NCI-H2107 treated with DMSO at 0.1 percent for 48 hours (cell line): ENCODE measurements at regions not wholly inside any gene's neighbourhood (a gene's known extent, or its start where the extent isn't known, plus 50 kb on each side); places are given as distances from the start of the nearest gene placed in this dataset.
"Not testable (repeated sequence)": the region's sequence is repeated elsewhere in the genome, so short reads cannot be mapped to it uniquely, and the experiment has no call there.

Experiments used
- DNase-seq: peaks from one replicate; lab custom pipeline; 2025; ENCODE audit not compliant: unreplicated experiment; lab: John Stamatoyannopoulos, UW

- DNase-seq = not testable (repeated sequence)
These were observed 543.3 kb downstream of the PRIM2 start for GRCh38 chr6:57860481-57861315.

- DNase-seq = not testable (repeated sequence)
These were observed 552.7 kb downstream of the PRIM2 start for GRCh38 chr6:57870083-57870482.

- not testable (repeated sequence) for DNase-seq
These were observed 556.0 kb downstream of the PRIM2 start for GRCh38 chr6:57873424-57873823.

GRCh38 chr6:57876659-57877058, 559.2 kb downstream of the PRIM2 start:
- not testable (repeated sequence) for DNase-seq

- not testable (repeated sequence) for DNase-seq
These were observed 560.3 kb downstream of the PRIM2 start for GRCh38 chr6:57877729-57878128.

GRCh38 chr6:57878792-57879191, 561.4 kb downstream of the PRIM2 start:
- DNase-seq = not testable (repeated sequence)

GRCh38 chr6:57898850-57899249, 581.4 kb downstream of the PRIM2 start:
- DNase-seq = not testable (repeated sequence)

GRCh38 chr6:57900687-57901399, 583.4 kb downstream of the PRIM2 start:
- DNase-seq = not testable (repeated sequence)

- DNase-seq = not testable (repeated sequence)
These were observed 584.0 kb downstream of the PRIM2 start for GRCh38 chr6:57901445-57901844.

GRCh38 chr6:57904356-57904755, 586.9 kb downstream of the PRIM2 start:
- not testable (repeated sequence) for DNase-seq

- not testable (repeated sequence) for DNase-seq
These were observed 597.9 kb downstream of the PRIM2 start for GRCh38 chr6:57915300-57915699.

GRCh38 chr6:57942966-57943365, 625.5 kb downstream of the PRIM2 start:
- DNase-seq = not testable (repeated sequence)

GRCh38 chr6:57946084-57946768, 628.8 kb downstream of the PRIM2 start:
- not testable (repeated sequence) for DNase-seq

- DNase-seq = not testable (repeated sequence)
These were observed 629.3 kb downstream of the PRIM2 start for GRCh38 chr6:57946769-57947091.

- DNase-seq = not testable (repeated sequence)
These were observed 631.1 kb downstream of the PRIM2 start for GRCh38 chr6:57948481-57948880.

GRCh38 chr6:57950430-57950829, 633.0 kb downstream of the PRIM2 start:
- not testable (repeated sequence) for DNase-seq

GRCh38 chr6:57966757-57967156, 649.3 kb downstream of the PRIM2 start:
- not testable (repeated sequence) for DNase-seq

GRCh38 chr6:57971956-57972355, 654.5 kb downstream of the PRIM2 start:
- DNase-seq = not testable (repeated sequence)

- no peak for DNase-seq
These were observed 657.2 kb downstream of the PRIM2 start for GRCh38 chr6:57974653-57975052.

GRCh38 chr6:57975127-57975526, 657.7 kb downstream of the PRIM2 start:
- DNase-seq = not testable (repeated sequence)

- DNase-seq = not testable (repeated sequence)
These were observed 658.9 kb downstream of the PRIM2 start for GRCh38 chr6:57976371-57976770.
